C4-2B (cell line): ENCODE measurements at regions not wholly inside any gene's neighbourhood (a gene's known extent, or its start where the extent isn't known, plus 50 kb on each side); places are given as distances from the start of the nearest gene placed in this dataset.
A peak's percentile ranks its signal among the peaks of the same experiment; 100 is the strongest.

Source experiments
- H3K27ac ChIP-seq: fragments of 450-650 bp; 2 replicates; pipeline ENCODE4 v1.5.1; 2017
- ZFX ChIP-seq: fragments of 450-650 bp; IDR thresholded peaks from 2 replicates; pipeline ENCODE4 v1.6.1; 2017
- TF ChIP-seq, protein P1 (sequence below): fragments of 450-650 bp; conservative IDR thresholded peaks from 2 replicates; pipeline ENCODE4 v1.5.1; 2017; ENCODE audit warnings: mild to moderate bottlenecking

DNA sequence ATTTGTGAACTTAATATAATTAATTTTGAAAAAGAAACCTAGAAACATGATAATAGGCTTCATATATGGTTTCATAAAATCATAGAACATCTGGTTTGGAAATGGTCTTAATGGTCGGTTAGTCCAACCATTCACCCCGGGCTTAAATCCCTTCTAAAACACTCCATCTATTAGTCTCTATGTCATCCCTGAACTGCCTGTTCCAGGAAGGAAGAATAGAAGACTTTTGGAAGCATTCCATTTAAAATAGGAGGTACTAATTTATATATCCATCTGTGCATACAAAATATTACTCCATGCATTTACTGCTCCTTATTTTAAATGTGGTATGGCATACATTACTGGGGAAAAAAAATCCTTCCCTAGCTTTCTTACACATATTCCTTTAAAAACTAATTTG lies 262.2 kb upstream of the DDX53 start:
- TF ChIP-seq, protein P1, sequence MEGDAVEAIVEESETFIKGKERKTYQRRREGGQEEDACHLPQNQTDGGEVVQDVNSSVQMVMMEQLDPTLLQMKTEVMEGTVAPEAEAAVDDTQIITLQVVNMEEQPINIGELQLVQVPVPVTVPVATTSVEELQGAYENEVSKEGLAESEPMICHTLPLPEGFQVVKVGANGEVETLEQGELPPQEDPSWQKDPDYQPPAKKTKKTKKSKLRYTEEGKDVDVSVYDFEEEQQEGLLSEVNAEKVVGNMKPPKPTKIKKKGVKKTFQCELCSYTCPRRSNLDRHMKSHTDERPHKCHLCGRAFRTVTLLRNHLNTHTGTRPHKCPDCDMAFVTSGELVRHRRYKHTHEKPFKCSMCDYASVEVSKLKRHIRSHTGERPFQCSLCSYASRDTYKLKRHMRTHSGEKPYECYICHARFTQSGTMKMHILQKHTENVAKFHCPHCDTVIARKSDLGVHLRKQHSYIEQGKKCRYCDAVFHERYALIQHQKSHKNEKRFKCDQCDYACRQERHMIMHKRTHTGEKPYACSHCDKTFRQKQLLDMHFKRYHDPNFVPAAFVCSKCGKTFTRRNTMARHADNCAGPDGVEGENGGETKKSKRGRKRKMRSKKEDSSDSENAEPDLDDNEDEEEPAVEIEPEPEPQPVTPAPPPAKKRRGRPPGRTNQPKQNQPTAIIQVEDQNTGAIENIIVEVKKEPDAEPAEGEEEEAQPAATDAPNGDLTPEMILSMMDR: no peak
- TF ChIP-seq ZFX: no peak
- H3K27ac ChIP-seq: no peak overlapping the region

DNA sequence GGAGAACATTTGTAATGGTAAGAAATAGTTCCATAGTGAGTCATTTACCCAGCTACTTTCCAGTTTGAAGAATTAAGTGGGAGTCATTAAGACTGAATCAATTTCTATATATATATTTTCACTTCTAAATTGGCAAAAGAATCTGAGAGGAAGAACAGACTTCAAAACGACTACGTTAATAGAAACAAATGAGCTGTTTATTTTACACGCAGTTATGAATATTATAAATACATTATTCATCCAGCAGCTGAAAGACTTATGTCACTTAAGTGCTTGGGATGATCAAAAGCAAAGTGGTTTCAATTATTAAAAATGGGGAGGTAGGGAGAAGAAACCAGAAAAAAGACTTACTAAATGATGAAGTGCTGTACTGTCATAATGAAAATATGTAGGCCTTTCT lies 260.5 kb upstream of the DDX53 start:
- no peak overlapping the region for H3K27ac ChIP-seq
- TF ChIP-seq, protein P1: no peak
- no peak for TF ChIP-seq ZFX

- H3K27ac ChIP-seq: no peak overlapping the region
- no peak for TF ChIP-seq ZFX
Observed at GRCh38 chrX:22740836-22741235, 258.9 kb upstream of the DDX53 start.

GRCh38 chrX:22742174-22742573 lies 257.6 kb upstream of the DDX53 start:
- TF ChIP-seq, protein P1: no peak
- H3K27ac ChIP-seq: no peak overlapping the region

GRCh38 chrX:22746081-22746480 lies 253.7 kb upstream of the DDX53 start:
- no peak for TF ChIP-seq ZFX
- TF ChIP-seq, protein P1: no peak
- H3K27ac ChIP-seq: no peak overlapping the region

- TF ChIP-seq, protein P1: peak; percentile 72
- TF ChIP-seq ZFX: no peak
- no peak overlapping the region for H3K27ac ChIP-seq
Observed at GRCh38 chrX:22748093-22748999, 251.4 kb upstream of the DDX53 start.

- H3K27ac ChIP-seq: no peak overlapping the region
- no peak for TF ChIP-seq ZFX
- TF ChIP-seq, protein P1: no peak
Observed at GRCh38 chrX:22758807-22759481, 240.8 kb upstream of the DDX53 start.
